Eye (tissue), 1 donor: ENCODE measurements at regions not wholly inside any gene's neighbourhood (a gene's known extent, or its start where the extent isn't known, plus 50 kb on each side); places are given as distances from the start of the nearest gene placed in this dataset.

Experiments
- DNase-seq: peaks from one replicate; pipeline ENCODE4 v3.0.0-alpha.2; 2015

DNA sequence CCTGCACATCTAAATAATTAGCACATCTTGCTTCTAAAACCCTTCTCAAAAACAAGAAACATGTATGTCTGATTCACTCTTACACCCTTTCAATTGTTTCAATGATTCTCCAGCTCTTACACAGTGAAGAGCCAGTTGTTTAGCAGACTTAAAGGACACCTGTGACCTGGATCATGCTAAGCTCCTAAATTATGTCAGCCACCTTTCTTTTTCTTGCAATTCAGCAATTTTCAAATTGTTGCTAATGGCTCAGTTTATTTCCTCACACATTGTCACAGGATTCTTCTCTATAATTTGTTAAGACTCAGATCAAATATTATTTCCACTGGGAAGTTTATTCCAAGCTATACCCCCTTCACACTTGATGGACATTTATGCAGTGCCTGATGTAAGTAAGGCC is 413.2 kb downstream of the PLA2G4A start:
- DNase-seq = no peak

DNA sequence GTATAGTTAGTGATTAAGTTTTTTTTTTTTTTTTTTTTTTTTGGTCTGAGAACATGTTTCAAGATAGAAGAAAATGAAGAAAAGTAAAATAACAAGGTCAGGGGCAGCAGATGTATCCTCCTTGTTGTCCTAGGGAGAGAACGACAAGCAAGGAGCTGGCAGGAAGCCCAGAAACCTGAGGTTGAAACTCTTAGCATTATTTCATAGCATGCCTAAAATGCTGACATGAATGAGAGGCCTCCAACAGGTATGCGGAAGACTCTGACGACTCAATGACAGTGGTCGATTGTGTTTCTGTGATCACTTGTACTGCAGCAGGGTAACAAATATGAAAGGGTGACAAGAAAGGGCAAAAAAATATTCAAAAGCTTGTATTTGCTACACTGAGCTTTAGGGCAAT is 415.9 kb downstream of the PLA2G4A start:
- DNase-seq = no peak

DNA sequence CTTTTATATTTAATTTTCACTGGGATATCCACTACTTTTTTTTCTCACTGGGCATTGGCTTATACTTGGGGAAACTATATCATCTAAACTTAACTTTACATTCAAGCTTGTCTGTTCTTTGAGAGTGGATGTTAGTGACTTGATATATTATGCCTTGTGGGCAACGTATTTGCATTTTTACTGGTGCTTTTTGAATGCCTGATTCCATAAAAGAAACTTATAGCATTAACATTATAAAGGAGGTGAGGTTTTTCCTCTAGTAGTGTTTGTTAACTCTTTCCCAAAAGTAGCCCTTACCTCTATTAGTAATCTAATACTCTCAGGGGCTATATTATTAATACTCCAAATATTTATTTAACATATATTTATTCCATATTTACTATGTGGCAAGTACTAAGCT is 416.5 kb downstream of the PLA2G4A start:
- DNase-seq = no peak

DNA sequence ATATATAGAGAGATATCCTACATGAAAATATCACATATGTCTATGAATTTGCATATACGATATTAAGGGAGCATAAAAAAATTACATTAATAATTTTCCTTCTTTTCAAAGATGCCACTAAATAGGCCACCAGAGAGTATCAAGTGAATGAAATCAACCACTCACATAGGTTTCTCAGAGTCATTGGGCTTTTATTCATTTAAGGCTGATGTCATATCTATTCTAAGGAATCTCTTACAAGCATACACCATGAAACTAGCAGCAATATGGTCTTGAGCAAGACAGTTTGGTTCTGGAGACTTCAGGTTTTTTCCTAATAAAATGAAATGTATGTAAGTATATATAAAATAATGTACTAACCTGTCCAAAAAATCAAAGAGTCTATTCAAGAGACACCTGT is 420.4 kb downstream of the PLA2G4A start:
- DNase-seq = no peak

DNA sequence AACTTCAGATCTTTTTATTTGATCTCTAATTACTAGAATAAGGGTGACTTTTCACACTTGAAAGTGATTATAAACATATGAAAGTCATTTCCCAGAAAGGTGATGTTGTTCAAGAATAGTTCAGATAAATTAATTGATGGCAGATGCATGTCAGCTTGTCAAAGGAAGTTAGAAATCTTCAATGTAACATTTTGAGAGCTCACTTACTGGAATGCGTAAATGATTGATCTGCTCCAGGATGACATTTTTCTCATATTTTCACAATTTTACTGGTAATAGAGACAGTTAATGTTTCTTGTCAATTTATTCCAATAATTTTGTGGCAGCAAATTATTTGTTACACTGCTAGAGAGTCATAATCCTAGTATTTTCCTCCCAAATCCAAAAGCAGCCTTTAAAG is 424.2 kb downstream of the PLA2G4A start:
- no peak for DNase-seq

DNA sequence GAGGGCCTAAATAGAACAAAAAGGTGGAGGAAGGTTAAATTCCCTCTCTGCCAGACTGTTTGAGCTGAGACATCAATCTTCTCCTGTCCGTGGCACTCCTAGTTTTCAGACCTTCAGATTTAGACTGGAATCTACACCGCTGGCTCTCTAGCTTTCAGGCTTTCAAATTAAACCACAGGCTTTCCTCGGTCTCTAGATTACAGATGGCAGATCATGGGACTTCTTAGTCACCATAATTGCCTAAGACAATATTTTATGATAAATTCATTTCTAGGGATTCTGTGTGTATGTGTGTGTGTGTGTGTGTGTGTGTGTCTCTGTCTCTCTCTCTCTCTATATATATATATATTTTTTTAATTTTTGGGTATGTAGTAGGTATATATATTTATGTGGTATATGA is 428.7 kb downstream of the PLA2G4A start:
- DNase-seq = no peak

DNA sequence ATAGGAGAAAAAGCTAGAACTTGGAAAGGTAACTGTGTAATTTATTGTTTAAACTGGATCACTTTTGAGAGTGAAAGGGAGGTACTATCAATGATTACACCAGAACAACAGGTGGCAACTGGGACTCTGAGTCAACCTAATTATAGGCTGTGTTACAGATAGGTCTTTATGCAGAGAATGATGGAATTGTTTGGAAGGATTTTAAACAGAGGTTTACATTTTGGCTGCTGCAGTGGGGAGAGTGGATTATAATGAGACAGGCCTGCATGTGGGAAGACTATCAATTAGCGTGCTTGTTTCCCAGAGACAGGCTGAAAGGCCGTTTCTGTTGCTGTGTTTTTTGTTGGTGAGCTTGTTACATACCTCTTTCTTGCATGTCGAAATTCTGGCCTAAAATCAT is 432.9 kb downstream of the PLA2G4A start:
- DNase-seq = peak; percentile 37

DNA sequence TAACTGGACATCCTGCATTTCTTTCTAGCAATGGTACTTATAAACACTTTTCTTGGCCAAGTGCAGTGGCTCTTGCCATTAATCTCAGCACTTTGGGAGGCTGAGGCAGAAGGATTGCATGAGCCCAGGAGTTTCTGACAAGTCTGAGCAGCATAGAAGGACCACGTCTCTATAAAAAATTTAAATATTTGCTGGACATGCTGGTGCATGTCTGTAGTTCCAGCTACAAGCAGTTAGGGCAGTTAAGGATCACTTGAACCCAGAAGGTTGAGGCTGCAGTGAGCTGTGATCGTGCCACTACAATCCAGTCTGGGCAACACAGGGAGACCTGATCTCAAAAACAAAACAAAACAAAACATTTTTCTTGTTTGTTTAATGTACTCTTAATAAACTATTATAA is 434.0 kb downstream of the PLA2G4A start:
- no peak for DNase-seq

DNA sequence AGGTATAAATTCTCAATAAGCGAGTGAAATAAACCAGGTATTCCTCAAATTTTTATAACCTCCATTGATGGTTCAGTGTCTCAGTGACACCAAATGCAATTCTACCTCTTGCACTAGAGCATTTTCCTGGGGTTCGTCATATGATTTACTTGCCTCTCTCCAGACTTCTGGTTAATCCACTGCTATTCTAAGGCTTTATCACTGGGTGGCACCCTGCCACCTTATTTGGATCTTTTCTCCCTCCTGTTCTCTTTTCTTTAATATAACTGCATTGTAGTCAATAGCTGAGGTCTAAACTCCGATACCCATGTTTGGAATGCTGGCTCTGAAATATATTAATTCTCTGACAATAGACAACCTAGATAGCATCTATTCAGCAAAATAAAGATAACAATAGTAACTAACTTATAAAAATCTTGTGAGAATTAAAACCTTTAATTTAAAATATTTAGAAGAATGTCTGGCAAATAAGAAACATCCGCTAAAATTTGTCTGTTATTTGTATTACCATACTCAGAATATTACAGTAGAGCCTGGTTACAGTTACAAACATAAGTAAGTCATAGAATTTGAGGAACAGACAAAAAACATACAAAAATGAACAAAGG is 436.4 kb downstream of the PLA2G4A start:
- DNase-seq = peak; percentile 83

DNA sequence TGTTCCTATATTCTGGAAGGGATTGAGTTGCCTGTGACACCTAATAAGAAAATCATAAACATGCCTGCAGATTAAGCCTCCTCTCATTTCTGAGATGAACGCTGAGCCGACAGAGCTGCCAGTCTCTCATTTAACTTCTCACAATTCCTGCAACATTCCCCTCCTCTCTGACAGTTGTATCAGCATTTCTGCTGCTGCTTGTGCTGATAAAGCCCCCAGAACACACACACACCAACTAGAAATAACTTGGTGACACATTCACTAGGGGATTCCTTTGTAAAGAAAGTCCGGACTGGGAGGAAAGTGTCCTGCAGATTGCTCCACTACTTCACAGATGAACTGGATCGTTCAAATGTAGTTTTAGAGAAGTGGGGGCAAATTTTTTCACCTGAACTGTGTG is 437.3 kb downstream of the PLA2G4A start:
- DNase-seq = no peak

DNA sequence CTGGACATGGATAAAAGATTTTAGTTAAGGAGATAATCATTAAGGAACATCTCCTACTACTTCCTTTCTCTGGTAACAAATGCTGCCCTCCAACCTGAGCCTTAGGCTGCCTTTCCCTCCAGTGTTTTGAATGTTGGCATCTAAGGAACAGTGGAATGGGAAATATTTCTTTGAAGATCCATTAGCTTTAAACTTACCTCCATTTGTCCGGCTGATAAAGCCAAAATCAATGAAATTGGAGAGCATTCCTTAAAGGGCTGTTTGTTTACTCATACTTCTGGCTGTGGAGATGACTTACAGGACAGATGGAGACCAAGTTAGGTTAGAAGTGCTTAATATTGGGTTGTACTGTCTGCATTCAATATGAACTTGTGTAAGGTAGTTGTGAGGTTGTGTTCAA is 439.1 kb downstream of the PLA2G4A start:
- DNase-seq = no peak

DNA sequence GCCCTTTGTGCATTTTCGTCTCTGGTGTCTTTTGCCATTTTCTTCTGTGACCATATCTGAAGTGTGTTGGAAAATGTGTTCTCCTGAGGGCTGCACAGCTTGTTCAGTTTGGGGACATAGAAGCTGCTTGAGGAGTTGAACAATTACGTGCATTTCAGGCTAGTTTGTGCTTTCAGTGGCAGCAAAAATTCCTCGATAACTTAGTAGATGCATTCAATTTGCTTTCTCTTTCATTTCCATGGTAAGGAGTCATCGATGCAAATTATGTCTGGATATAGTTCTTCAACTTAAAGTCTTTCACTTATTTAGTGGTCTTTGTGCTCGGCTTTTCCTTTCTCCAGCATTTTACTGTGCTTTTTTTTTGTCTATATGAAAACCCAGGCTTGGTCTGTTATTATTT is 441.5 kb downstream of the PLA2G4A start:
- no peak for DNase-seq

DNA sequence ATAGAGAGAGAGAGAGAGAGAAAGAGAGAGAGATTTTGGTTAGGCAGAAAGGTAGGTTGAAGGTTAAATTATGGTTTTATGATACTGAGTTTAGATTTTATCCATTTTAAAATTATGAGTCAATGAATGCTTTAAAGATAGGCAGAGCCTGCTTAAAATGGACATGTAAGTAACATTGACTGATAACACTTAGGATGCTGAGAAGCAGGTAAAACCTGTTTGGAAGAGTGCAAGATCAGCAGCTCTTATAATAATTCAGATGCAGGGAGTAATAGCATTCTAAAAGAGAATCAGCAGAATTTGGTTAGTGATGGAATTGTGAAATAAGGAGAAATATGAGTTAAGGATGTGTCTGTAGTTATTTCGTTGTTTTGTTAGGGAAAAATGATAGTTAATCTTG is 446.6 kb downstream of the PLA2G4A start:
- no peak for DNase-seq

DNA sequence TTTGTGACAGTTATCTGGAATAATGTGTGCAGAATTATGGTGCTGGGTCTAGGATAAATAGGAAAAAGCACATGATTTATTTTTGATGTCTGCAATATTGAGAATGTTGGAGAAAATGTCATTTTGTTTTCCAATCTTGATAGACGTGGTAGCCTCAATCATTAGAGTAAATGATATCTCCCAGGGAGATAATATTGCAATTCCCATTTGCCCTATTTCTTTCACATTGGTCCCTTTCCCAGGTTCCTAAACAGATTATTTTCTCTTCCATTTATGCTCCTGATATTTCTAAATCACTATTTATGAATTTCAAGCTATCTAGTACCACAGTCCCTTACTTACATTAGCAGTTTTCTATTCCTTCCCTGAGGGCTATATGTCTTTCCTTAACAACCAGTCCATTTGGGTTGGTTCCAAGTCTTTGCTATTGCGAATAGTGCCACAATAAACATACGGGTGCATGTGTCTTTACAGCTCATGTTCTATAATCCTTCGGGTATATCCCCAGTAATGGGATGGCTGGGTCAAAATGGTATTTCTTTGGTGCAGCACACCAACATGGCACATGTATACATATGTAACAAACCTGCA is 447.3 kb downstream of the PLA2G4A start:
- no peak for DNase-seq

DNA sequence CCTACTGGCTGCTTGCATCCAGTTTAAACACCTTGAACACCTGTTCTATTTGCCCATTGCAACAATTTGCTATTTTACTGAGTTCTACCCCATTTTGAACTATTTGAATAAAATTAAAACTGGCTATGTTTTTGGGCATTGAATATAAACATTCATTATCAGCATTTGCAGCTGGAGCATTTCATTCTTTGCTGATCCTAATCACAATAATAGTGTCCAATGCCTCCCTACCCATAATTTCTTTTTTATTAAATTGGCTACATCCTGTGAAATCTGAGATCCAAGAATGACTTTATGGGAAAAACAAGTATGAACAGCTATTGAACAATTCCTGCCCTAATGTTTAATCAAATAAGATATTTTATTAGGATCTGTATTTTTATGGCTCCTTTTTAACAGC is 447.9 kb downstream of the PLA2G4A start:
- DNase-seq = no peak

DNA sequence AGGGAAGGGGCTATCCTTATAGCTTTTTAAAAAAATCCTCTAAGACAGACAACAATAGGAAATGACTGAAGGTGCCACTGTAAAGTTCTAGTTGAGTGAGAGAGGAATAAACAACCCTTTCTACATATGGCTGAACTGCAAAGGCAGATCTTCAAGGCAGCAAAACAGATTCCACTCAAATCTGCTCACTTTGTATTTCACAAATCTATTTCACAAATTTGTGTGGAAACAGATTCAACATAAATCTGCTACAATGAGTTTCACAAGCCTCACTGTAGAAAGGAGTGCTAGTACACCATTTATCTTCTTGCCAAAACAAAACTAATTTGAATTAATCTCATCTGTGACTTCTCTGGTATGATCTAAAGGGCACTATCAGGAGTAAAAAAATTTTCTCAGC is 451.3 kb downstream of the PLA2G4A start:
- no peak for DNase-seq

DNA sequence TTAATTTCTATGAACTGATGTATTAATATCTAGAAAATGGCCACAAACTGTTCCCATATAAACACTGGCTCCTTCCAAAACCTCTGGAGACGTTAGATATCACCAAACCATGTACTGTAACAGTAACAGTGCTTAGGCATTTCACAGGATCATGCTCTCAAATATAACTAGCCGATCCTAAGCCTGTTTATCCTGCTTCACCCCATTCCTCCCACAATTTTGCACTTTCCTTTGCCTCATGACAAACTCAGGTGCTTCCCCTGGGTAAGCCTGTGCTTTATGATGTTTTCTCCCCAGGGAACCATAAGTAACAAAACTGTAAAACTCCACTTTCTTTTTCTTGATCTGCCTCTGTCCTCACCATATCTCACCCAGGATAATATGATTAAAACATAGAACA is 452.3 kb downstream of the PLA2G4A start:
- no peak for DNase-seq

DNA sequence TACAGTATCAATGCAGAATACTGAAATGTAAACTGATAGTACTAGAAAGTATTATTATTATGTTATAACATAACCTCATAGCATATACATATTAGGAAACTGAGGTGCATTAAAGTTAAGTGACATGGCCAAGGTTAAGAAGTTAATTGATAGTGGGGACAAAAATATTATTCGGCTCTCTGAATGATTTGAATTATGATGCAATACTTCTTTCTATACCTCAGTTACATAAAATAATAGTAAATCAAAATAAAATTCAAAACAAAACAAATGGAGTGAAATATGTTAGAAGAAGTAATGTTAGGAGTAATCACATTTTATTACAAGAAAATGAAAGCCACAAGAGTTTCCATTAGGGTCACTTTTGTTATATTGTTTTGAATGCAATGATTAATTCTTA is 455.2 kb downstream of the PLA2G4A start:
- no peak for DNase-seq

DNA sequence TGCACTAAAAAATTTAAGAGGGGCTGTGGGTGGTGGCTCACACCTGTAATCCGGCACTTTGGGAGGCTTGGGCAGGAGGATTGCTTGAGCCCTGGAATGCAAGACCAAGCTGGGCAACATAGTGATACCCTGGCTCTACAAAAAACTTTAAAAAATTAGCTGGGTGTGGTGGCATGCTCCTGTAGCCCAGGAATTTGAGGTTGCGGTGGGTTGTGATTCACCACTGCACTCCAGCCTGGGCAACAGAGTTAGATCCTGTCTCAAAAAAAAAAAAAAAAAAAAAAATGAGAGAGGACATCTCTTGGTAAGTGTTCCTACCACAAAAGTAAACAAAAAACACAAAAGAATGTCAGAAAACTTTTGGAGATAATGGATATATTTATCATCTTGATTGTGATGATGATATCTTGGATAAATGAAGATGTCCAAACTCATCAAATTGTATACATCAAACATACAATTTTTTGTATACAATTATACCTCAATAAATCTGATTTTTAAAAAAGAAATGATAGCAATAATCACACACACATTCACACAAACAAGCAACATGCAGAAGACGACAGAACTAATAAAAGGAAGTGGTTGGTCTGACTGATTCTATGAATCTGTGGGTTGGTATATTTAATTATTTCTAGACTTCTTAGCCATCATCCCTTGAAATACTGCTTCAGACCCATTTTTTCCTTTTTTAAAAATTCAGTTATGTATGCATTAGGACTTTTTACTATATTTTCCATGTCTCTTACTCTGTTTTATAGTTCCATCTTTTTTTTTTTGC is 465.9 kb downstream of the PLA2G4A start:
- DNase-seq = no peak

DNA sequence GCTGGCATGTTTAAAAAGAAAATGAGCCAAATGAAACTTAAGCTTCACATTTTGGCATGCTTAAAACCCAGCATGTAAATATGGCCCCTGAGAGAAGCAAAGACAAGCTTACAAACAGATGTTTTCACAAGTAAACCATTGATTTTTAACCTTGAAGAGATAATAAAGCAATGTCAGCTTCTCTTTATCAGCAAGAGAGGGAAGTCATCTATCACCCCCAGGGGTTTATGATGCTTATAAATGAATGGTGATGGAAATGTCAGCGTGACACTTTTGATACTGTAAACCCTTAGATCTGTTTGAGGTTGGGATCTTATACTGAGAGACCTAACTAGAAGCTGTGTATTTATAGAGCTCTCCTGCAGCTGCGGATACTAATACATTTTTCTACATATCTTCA is 471.3 kb downstream of the PLA2G4A start:
- DNase-seq = peak; percentile 11

DNA sequence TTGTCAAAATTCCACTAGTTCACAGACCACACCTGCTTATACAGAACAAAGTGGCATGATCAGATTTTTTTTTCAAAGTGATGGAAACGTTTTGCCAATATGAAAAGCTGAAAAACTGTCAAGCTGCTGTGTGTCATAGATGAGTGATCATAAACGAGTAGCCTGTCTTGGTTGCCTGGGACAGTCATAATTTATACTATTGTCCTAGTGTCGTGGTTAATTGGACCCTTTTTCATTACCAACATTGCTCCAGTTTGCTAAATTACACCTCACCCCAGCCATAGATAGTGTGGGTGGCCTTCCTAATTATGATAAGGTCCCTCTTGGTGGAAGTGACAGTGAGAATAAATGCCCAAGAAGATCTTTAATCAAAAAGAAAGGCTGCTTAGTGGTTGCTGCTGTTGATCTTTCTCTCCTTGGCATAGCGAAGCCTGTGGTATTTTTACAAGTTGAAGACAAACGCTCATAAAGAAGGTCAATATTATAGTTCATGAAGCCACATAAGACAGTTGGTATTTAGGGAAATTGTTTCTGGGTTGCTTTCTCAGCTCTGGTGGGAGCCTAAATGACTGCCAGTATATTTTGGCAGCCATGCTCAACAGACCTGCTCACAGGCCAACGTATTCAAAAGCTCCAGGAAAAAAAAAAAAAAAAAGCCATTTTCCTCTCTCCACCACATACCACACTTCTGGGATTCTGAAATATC is 478.1 kb downstream of the PLA2G4A start:
- DNase-seq = no peak

DNA sequence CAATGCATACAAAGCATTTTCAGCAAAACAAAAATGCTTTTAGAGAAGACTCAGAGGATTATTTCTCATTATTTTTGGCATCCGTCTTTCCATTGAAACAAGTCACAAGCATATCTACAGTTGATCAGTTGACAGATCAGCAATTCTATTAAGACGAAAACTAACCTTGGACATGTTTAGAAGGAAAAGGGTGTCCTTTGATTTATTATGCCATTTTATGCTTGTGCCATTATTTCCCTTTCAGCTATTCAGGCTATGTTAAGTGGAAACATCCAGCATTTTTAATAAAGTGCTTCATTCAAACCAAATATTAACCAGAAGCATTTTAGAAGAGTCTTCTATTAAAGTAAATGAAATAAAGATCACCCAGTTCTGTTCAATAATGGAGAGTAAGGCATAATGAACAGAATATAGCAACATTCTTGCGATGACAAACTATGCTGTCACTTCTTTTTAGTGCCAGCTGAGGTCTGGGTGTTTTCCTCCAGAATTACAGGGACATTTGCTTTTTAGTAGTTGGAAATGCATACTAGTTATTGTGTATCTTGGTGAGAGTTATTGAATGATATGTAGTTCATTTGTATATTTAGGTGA is 481.4 kb downstream of the PLA2G4A start:
- no peak for DNase-seq

DNA sequence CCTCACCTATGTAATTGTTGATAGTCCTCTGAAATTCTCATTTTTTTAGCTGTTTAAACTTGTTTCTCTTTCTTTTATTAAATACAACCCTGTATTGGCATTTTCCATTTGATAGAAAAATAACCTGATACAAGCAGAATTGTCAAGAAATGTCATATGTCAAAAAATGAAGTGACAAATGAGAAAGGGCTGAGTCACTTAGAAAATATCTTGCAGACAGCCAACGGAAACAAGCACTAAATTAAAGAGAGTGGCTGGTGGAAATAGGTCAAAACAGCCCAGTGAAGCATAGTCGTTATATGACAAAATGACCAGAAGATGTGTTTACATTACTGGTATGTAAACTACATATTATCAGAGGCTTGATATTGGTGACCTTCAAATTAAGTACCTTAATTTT is 484.4 kb downstream of the PLA2G4A start:
- DNase-seq = peak; percentile 52

DNA sequence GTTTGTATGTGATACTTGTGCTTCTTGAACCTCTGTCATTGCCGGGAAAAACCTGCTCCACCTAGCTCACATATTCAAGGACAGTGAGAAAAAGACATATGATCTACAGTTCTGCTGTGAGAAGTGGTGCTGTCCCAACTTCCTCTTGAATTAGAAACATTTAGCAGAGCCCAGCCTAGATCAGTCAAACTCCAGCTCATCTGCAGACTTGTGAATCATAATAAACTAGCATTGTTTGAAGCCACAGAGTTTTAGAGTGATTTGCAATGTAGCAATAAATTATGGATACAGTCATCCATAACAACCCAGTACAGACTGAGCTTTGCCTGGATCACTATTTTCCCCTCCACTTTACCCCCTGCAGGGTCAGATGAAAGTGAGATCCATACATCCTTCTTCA is 497.8 kb downstream of the PLA2G4A start:
- DNase-seq = no peak
